GM12872 (cell line): ENCODE measurements at regions not wholly inside any gene's neighbourhood (a gene's known extent, or its start where the extent isn't known, plus 50 kb on each side); places are given as distances from the start of the nearest gene placed in this dataset.

Source experiments
- TF ChIP-seq, protein P1 (sequence below): IDR thresholded peaks from 3 replicates; pipeline ENCODE4 v1.5.1; 2011; ENCODE audit warnings: low read depth, mild to moderate bottlenecking, low read length, moderate library complexity; ENCODE audit not compliant: insufficient read depth

- TF ChIP-seq, protein P1, sequence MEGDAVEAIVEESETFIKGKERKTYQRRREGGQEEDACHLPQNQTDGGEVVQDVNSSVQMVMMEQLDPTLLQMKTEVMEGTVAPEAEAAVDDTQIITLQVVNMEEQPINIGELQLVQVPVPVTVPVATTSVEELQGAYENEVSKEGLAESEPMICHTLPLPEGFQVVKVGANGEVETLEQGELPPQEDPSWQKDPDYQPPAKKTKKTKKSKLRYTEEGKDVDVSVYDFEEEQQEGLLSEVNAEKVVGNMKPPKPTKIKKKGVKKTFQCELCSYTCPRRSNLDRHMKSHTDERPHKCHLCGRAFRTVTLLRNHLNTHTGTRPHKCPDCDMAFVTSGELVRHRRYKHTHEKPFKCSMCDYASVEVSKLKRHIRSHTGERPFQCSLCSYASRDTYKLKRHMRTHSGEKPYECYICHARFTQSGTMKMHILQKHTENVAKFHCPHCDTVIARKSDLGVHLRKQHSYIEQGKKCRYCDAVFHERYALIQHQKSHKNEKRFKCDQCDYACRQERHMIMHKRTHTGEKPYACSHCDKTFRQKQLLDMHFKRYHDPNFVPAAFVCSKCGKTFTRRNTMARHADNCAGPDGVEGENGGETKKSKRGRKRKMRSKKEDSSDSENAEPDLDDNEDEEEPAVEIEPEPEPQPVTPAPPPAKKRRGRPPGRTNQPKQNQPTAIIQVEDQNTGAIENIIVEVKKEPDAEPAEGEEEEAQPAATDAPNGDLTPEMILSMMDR, result no peak
Observed at GRCh38 chr14:98614741-98615140, 657.3 kb downstream of the BCL11B start.

DNA sequence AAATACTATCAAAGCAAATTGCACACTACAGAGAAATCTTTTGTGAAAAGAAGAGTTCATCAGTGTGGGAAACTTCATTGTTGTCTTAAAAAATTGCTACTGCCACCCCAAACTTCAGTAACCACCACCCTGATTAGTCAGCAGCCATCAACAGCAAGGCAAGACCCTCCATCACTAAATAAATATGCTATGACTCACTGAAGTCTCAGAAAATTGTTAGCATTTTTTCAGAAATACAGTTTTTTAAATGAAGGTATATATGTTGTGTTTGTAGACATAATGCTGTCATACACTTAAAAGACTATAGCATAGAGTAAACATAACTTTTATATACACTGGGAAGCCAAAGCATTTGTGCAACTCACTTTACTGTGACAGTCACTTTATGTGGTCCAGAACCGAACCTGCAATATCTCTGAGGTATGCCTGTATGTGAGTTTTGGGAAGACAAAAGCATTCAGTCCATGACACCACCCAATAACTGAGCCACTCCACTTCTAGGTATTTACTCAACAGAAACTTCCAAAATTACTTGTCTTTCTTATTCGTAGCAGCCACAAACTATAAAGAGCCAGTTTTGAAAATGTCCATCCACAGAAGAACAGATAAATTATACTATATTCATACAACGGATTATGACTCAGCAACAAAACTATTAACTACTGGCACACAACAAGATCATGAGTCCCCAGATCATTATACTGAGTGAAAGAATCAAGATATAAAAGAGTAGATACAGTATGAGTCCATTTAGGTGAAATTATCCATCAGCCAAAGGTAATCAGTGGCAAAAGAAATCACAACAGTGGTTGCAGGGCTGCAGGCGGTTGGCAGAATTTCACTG, 649.6 kb downstream of the BCL11B start:
- TF ChIP-seq, protein P1, result no peak

- TF ChIP-seq, protein P1, result no peak
Observed at GRCh38 chr14:98623788-98624415, 648.1 kb downstream of the BCL11B start.

DNA sequence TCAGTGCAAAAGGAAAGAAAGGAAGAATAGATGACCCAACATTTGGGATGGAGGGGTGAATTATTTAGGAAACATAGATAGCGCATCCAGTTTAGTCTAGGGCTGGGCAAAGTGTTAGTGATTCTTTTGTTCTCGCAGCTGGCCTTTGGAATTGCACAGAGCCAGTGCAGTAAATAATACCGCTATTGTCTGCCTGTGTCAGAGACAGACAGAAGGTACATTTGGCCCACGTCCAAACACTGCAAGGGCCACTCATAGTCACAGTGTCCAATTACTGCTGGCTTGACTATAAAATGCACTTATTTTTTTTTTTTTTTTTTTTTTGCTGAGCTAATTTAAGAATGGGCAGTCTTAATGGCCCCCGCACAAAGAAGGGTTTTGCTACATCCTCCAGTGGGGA, 638.6 kb downstream of the BCL11B start:
- TF ChIP-seq, protein P1, result no peak

- TF ChIP-seq, protein P1, result no peak
Observed at GRCh38 chr14:98634043-98634820, 637.8 kb downstream of the BCL11B start.

GRCh38 chr14:98638366-98638765, 633.6 kb downstream of the BCL11B start:
- TF ChIP-seq, protein P1, result no peak

- TF ChIP-seq, protein P1, result no peak
Observed at GRCh38 chr14:98647754-98648153, 624.2 kb downstream of the BCL11B start.
